NCI-H510A (cell line): ENCODE measurements at regions not wholly inside any gene's neighbourhood (a gene's known extent, or its start where the extent isn't known, plus 50 kb on each side); places are given as distances from the start of the nearest gene placed in this dataset.
"Not testable (repeated sequence)": the region's sequence is repeated elsewhere in the genome, so short reads cannot be mapped to it uniquely, and the experiment has no call there.

Experiments used
- DNase-seq: peaks from one replicate; lab custom pipeline; 2025; lab: John Stamatoyannopoulos, UW

DNA sequence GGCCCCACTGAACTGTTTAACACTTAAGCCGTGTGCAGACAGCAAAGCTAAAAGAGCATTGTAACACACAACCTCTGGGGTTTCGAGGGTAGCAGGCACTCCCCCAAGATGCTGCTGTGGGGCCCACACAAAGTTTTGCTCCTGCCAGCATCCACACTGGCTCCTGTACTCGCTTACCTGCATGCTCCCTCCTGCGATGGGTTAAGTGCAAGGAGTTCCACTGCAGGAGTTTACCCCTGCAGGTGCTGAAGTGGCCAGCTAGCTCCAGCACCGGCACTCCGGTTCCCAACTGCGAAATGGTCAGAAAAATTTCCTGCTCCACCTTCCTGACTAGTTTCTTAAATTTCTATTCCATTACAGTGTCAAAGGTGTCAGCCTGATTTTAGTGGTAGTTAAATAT is 443.5 kb downstream of the PCDH10 start:
- no peak for DNase-seq

DNA sequence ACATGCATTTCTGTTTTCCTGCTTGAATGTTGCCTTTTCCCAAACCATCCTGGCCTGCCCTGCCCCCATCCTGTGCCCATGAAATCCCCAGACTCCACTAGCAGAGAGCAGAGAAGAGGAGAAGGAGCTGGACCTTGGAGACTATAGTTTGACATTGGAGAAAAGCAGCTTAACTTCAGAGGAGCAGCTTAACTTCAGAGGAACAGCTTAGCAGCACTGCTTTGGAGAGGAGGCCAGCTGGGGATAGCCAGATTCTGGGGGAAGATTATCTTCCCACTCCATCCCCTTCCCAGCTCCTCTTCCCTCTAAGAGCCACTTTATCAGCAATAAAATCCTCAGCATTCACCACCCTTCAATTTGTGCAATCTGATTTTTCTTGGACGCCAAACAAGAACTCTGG is 443.0 kb downstream of the PCDH10 start:
- DNase-seq, result no peak

DNA sequence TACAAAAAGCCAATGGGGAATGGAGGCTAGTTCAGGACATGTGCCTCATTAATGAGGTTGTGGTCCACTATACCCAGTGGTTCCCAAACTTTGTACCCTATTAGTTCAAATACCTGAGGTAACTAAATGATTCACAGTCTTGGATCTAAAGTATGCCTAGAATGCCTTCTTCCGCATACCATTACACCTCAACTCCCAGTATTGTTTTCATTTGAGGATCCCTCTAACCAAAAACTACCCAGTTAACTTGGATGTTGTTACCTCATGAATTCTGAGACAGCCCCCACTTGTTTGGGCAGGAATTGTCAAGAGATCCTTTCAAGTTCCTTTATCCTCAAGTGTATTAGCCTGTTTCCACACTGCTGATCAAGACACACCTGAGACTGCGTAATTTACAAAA is 439.2 kb downstream of the PCDH10 start:
- DNase-seq, result no peak

DNA sequence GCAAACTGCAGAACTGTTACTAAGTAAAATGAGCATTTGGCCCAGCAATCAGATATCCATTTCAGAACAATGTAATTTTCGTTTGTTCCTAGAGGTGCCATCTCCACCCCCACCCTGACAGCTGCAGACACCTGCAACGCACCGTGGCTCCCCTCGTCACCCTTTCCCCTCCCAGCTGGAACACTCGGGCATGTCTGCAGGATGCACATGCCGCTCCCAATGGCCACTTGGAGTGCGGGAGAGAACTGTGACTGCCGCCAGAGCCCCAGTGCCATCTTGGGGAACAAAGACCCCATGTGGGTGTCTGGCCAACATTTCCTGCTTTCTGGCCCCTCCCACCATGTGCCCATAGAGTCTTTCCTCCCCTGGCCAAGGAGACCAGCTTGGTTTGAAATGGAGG is 436.2 kb downstream of the PCDH10 start:
- DNase-seq, result no peak

DNA sequence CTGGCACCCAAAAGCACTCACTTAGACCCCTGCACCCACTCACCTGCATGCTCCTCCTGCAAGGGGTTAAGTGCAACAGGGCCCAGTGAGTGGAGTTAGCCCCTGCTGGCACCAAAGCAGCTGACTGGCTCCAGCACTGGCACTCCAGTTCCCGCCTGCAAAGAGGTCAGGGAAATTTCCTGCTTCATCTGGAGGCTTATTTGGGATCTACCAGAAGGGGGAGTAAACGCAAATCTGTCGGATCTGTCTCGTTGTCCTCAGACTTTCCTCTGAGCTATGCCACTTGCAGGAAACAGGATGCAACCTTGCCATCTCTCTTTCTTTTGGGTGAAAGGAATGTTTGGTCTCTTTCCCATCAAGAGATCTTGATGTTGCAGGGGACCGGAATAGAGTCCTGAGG is 435.6 kb downstream of the PCDH10 start:
- DNase-seq, result no peak

DNA sequence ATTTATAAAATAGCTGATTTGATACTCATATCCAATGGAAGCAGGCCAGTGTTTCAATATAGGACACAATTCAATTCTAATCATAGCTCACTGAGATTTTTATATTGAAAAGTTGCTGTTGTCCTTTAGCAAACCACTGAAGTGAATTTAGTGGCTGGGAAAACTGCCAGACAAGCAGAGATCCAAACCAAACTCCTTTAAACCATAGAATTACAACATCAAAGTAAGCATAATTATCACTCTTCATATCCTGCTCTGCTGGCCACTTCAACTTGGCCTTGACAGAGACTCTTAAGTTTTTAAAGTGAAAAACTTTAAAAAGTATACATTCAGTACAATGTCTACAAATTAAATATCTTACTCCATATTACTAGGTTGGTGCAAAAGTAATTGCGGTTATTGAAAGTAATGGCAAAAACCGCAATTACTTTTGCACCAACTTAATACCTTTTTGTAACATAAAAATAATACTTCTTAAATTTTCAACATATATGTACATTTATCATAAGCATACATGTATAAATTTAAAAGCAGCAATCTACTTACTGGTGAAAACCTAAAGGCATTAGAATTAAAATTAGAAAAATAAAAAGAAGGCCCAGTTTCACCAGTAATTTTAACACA is 433.0 kb downstream of the PCDH10 start:
- DNase-seq, result no peak

DNA sequence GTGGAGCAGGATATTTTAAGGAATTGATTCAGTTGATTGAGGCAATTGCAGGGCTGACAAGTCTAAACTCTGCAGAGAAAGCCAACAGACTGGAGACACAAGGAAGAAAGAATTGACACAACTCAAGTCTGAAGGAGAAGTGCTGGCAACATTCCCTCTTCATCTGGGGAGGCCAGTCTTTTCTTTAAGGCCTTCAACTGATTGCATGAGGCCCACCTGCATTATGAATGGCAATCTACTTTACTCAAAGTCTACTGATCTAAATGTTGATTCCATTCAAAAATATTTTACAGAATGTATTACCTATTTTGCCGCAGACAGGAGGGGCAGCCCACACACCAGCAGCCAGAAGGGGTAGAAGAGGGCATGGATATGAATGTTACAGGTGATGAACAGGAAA is 425.2 kb downstream of the PCDH10 start:
- no peak for DNase-seq

DNA sequence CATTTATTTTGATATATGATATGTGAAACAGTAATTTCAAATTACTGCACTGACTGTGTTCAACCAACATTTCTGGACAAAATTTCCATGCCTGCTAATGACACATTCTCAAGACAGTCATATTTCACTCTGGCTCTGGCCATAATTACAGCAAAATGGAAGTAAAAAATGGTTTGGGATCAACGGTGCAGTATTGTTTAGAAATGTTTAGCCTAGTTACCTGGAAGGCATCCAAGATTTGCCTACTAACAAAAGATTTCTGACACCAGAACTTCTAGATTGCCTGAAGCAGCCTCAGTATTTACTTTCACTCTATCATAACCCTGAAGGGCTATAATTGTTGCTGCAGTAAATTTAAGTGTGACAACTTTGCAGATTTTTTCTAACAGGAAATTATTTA is 416.3 kb downstream of the PCDH10 start:
- no peak for DNase-seq

DNA sequence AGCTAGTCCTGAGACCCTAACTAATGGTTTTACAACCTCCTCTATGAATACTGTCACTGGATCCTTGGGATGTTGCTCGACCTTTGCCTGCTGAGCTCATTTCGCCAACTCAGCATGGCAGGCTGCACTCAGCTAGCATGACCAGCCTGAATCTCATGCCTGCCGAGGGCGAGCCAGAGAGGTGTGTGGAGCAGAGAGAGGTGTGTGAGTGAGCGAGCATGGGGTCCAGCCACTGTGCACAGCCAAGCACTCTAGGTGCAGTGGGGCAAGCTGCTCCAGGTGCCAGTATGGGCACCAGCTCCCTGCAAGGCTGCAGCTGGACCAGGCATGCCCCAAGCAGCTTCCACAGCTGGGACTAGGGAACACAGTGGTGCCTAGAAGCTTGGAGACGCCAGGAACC is 410.9 kb downstream of the PCDH10 start:
- DNase-seq, result no peak

DNA sequence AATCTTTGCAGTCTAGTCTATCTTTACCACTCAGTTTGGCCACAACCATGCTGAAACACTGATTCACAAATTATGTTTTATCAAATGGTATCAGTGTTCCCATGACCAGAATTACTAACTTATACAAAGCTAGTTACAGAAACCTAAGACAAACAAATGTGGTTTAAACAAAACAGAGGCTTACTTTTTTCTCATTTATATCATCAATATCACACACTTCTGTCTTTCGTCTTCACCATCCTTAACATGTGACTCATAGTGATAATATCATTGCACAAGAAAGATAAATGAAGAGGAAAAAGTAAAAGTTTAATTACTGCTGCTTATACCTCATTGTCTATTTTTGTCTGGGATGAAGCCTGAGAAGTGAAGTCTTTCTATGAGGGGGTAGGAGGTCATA is 406.6 kb downstream of the PCDH10 start:
- no peak for DNase-seq

DNA sequence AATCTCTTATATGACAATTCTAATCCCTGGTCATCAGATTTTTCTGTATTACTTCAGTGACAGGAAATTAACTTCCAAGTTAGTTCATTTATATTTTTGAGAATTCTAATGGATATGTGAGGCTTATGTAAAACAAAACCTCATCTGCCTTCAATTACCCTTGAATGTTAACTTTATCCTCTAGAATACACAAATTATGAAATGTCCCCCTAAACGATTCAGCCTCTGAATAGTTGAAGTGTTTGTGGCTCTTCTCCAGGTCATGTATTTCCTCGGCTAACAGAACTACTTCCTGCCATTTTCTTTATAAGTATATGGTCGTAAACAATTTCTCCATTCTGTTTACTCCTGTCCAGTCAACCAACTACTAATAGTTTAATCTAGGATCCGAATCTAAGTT is 401.3 kb downstream of the PCDH10 start:
- DNase-seq, result no peak

DNA sequence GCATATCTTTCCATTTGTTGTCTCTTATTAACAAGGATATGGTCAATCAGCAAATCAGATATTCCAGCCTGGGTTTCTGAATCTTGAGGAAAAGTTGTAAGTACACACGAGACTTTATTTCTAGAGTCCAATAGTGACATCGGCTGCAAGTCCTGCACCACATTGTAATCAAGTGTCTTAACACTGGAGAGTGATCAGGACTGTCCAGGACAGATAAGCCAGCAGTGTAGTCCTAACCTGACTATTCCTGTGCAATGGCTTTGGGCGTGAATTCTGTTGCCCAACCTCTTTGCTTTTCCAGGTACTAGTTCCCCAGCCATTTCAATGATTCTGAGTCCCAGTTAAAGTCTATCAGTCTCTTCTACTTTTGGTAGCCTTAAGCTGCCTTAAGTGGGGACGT is 395.0 kb downstream of the PCDH10 start:
- no peak for DNase-seq

DNA sequence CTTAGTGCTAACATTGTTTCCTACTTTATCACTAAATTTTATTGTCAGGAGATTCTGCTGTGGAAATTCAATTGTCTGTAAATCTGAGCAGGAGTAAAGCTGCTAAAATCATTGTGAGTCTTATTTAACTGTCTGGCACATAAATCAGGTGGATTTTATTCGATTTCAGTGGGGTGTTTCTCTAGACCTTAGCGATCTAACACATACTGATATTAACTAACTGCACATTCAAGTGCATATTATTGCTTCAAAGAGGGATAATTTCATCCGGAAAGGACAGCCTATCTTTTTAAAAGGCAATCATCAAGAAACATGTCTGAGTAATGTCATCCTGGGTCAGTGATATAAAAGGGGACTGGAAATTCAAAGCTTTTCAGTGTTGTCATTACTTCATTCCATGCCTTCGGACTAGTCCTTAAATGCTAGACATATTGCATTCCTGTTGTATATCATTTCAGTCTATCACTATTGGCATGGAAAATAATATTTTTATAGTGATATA is 388.7 kb downstream of the PCDH10 start:
- no peak for DNase-seq

DNA sequence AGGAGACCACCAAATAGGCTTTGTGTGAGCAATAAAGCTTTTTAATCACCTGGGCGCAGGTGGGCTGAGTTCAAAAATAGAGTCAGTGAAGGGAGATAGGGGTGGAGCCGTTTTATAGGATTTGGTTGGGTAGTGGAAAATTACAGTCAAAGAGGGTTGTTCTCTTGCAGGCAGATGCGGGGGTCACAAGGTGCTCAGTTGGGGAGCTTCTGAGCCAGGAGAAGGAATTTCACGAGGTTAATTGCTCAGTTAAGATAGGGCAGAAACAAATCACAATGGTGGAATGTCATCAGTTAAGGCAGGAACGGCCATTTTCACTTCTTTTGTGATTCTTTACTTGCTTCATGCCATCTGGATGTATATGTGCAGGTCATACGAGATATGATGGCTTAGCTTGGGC is 385.1 kb downstream of the PCDH10 start:
- DNase-seq, result not testable (repeated sequence)

DNA sequence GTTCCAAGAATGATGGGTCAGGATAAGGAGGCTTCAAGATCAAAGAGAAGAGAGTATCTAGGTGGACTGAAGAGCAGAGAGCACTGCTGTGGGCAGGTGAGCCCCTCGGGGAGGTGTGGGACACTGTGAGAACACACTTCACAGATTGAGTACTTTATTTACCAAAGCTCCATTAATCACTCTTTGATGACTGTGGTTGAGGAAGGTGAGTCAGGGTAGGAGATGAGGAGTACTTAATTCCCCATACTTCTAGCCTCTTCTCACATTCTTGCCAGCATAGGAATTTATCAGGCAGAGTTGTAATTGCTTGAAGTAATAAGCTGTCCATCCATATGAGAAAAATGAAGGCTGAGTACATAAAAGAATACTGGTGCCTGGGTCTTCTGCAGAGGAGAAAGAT is 375.3 kb downstream of the PCDH10 start:
- DNase-seq, result no peak

DNA sequence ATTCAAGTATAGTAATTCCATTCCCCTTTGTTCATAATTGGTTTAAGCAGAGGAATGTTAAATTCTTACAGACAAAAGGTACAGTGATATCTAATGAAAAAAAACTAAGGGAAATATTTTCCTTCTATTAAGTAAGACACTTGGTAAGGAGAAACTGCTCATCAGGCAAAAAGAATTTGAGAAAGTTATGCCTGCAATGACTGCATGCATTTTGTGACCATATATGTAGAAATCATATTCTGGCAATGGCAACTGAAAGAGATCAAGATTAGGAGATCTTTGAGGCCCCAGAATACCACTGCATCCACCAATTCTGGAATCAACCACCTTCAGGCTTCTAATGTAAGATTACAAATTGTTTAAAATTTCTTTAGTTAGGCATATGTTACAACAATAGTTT is 364.8 kb downstream of the PCDH10 start:
- DNase-seq, result no peak

DNA sequence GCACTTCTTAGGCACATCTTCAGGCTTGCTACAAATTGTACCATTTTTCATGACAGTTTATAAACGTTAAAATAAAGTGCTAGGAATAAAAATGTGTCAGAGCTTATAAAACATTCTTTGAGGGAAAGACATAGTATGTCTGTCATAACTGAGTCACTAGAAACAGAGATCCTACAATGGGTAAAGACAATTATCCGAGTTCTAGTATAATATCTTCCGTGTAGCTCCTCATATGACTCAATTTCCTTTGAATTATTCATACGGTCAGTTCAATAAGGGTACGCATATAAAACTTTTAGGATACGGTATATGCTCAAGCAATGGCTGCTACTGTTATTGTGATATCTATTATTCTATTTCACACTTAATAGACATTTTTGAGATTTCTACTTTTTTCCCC is 349.1 kb downstream of the PCDH10 start:
- DNase-seq, result no peak

DNA sequence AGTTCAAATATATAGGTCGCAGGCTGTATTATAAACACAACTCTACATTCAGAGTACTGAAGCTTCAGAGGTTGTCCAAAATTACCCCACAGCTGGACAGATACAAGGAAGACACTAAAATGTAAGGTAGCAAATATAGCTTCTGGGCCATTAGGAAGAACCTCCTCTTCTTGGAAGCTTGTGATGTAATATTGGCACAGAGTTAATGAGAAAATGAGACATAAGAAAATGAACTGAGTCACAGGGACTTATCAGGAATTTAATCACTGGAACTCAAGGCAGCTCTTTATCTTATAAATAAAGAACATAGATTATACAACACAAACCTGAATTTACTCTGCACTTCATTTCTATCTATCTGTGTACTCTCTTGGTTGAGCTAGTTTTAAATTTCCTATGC is 344.7 kb downstream of the PCDH10 start:
- DNase-seq, result no peak

DNA sequence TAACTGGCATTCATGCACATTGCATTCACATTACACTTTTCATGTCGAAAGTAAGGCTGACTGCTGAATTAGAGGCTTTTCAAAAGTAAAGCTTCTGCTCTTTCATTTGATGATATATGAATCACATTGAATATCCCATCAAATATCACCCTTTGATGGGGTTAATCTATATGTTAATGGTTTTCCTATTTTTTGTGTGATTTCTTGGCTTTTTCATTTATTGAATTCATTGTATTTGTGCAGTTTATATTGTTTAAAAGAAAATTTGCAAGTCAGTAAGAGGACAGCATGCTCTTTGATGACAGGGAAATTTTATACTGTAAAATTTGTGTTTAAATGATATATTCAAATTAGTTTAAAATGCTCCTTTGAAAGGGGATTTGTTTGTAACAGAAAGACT is 344.1 kb downstream of the PCDH10 start:
- DNase-seq, result no peak

DNA sequence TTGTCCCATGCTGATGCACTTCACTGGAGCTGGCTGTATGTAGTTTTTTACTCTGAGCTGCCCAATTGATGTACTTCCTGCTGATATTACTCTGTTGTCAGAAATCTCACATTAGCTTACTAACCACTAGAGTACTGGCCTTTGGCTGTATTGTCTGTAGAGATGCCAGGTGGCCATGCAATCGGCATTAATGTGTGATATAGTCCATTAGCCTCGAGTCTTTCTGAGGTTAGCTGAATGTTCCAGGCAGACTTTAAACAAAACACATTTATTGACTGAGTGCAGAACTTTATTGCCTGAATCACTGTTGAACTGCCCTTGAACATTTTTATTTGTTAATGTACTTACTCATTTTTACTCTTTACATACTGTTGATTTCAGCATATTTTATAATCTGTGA is 335.2 kb downstream of the PCDH10 start:
- no peak for DNase-seq

DNA sequence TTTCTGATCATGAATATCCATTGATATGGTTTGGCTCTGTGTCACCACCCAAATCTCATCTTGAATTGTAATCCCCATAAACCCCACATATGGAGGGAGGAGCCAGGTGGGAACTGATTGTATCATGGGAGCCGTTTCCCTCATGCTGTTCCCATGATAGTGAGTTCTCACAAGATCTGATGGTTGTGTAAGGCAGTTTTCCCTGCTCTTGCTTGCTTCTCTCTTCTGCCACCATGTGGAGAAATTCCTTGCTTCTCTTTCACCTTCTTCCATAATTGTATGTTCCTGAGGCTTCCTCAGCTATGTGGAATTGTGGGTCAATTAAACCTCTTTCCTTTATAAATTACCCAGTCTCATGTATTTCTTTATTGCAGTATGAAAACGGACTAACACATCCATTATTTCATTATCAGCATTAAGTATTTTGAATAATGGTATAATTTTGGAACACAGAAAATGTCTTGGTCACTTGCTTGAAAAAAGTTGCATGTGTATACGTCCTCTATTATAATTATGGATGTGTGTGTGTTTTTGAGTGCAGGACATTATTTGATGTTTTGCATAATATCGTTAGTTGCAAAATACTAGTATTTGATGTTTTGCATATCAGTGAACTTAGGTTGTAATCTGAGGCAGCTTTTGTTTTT is 334.6 kb downstream of the PCDH10 start:
- no peak for DNase-seq

DNA sequence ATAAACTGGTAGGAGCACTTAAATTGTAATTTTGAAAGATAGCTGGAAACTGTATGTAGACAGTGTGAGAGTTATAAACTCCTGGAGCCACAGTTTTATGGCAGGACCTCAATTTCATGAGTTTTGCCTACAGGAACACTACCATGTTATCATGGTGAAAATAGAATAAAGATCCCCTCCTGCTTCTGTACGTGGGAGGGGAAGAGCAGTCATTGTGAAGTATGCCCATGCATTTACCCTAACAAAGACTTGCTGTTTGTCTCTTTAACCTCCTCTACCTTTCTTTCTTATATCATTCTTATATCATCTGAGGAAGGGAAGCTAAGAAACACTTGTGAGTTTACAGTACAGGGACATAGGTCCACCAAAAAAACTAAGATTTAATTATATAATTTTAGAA is 327.0 kb downstream of the PCDH10 start:
- no peak for DNase-seq

DNA sequence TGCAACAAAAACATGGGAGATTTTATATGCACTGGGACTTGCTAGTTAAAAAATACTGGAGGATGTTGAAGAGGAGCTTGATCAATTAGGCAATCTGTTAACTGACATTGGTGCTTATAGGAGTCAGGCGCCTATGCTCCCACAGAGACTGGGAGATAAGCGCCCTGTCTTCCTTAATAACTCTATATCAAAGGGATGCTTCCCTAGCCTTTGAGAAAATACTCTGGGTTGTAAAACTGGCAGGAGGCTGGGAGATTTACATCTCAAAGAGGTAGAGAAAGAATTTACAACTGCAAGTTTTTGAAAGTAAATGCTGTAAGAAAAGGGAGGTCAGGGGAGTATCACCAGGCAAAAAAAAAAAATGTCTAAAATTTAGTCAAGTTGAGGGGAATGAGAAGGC is 325.4 kb downstream of the PCDH10 start:
- DNase-seq, result no peak

DNA sequence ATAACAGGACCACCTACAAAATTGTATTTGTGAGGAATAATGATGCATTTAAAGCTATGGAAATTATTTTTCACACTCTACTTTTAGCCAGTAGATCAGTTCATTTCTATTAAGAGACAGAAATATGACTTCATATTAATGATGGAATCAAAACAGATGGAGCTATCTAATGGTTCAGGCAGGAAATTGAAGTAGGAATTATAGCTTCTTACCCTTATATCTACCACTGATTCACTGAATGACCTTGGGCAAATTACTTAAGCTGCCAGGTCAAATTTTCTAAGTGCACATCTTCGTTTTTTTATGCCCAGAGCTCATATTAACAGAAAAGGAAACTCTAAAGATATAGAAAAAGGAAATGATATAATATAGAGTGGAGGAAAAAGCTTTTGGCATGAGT is 323.1 kb downstream of the PCDH10 start:
- no peak for DNase-seq
